ENCODE measurements at regions not wholly inside any gene's neighbourhood (a gene's known extent, or its start where the extent isn't known, plus 50 kb on each side); places are given as distances from the start of the nearest gene placed in this dataset.

GRCh38 chr4:96986816-96987215 is 1146.9 kb downstream of the PDHA2 start:
- no peak overlapping the region for H3K4me3 Mint-ChIP-seq
- peak overlapping the region; percentile 34 for H2AFZ ChIP-seq
- H3K36me3 ChIP-seq (ENCODE audit: insufficient read depth): no peaks in the 10 kb centered on the region
- H3K27ac ChIP-seq (ENCODE audit: low read depth): no peak overlapping the region
- 0 out of 3 replicates have a peak, but pooled peaks cover 6% of the 10 kb centered on the region for H3K9me3 Mint-ChIP-seq
- H3K9me2 ChIP-seq (ENCODE audit: insufficient read depth): peaks cover 20% of the 10 kb centered on the region
- TF ChIP-seq POLR2AphosphoS5 (IDR thresholded peaks at IDR 0.05; ENCODE audit: low read depth) (no peak), STAT1 (IDR thresholded peaks at IDR 0.05; ENCODE audit: unreplicated experiment) (no peak), CTCF (conservative IDR thresholded peaks at IDR 0.05; ENCODE audit: low read depth in 2 of 2) (no peak), NANOG (IDR thresholded peaks at IDR 0.05; ENCODE audit: borderline replicate concordance) (no peak), ZNF462 (CRISPR knock-in tag; IDR thresholded peaks at IDR 0.05) (no peak), JUNB (IDR thresholded peaks at IDR 0.05; ENCODE audit: unreplicated experiment) (no peak), CREB1 (CRISPR knock-in tag; IDR thresholded peaks at IDR 0.05; ENCODE audit: low read depth) (no peak), ETS1 (IDR thresholded peaks at IDR 0.05) (no peak), EZH2 (IDR thresholded peaks at IDR 0.05; ENCODE audit: low read depth, unreplicated experiment) (no peak)
- no peaks in the 10 kb centered on the region for H3K4me1 ChIP-seq (ENCODE audit: insufficient read depth)
- DNase-seq (ENCODE audit: low spot score) (no peak), ATAC-seq (no peak)
- H3F3A ChIP-seq (replicated peaks; ENCODE audit: low read depth): no peaks in the 10 kb centered on the region
- no peaks in the 10 kb centered on the region for H3K27me3 ChIP-seq (ENCODE audit: insufficient read depth)
- peaks cover 3% of the 10 kb centered on the region; the same call in 1 of the 3 replicates for H3K4me1 Mint-ChIP-seq
- no peaks in the 10 kb centered on the region for H4K20me1 ChIP-seq (replicated peaks; ENCODE audit: insufficient read depth)
- H3K27me3 Mint-ChIP-seq (ENCODE audit: insufficient read depth, low read depth, poor library complexity): no peaks in the 10 kb centered on the region
- no peak overlapping the region for H3K4me2 ChIP-seq
- peaks cover 9% of the 10 kb centered on the region; the same call in 2 of the 3 replicates for H3K36me3 Mint-ChIP-seq (ENCODE audit: low read depth)
- no peaks in the 10 kb centered on the region for H3K79me2 ChIP-seq (replicated peaks; ENCODE audit: insufficient read depth)
- H3K4me3 ChIP-seq: no peak overlapping the region
- H3K27ac Mint-ChIP-seq: no peak overlapping the region

All from GM23338 (cell line).